ENCODE measurements at regions not wholly inside any gene's neighbourhood (a gene's known extent, or its start where the extent isn't known, plus 50 kb on each side); places are given as distances from the start of the nearest gene placed in this dataset.

DNA sequence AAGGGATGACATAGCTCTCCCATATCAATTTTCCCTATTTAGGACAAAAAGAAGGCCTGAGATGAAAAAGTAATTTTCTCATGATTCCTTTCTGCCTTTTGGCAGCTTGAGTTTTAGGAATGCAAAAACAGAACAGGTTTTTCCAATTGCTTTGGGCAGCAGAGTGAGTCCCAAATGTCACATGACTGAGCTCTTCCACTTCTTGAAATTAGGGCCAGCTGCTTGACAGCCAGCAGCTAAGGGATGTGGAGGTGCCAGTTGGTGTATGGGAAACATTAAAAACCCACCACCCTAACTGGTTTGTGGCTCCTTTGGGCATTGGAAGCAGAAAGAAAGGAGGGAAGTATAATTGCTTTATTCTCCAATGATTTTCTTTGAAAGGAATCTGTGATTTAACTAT lies 133.8 kb upstream of the FAM20A start:
- TF ChIP-seq TAF1 (IDR thresholded peaks at IDR 0.05; ENCODE audit: low read depth) (no peak), TCF12 (IDR thresholded peaks at IDR 0.05; ENCODE audit: low read depth) (no peak), MAX (IDR thresholded peaks at IDR 0.05) (no peak), FOXM1 (IDR thresholded peaks at IDR 0.05; ENCODE audit: borderline replicate concordance, low read depth) (no peak), YY1 (IDR thresholded peaks at IDR 0.05; ENCODE audit: low read depth) (no peak), NFIC (IDR thresholded peaks at IDR 0.05) (no peak), CREB1 (IDR thresholded peaks at IDR 0.05; ENCODE audit: low read depth) (no peak), USF1 (IDR thresholded peaks at IDR 0.05) (no peak), EGR1 (IDR thresholded peaks at IDR 0.05) (no peak), ZBTB7A (IDR thresholded peaks at IDR 0.05; ENCODE audit: low read depth) (no peak)
- TF ChIP-seq, protein P1, sequence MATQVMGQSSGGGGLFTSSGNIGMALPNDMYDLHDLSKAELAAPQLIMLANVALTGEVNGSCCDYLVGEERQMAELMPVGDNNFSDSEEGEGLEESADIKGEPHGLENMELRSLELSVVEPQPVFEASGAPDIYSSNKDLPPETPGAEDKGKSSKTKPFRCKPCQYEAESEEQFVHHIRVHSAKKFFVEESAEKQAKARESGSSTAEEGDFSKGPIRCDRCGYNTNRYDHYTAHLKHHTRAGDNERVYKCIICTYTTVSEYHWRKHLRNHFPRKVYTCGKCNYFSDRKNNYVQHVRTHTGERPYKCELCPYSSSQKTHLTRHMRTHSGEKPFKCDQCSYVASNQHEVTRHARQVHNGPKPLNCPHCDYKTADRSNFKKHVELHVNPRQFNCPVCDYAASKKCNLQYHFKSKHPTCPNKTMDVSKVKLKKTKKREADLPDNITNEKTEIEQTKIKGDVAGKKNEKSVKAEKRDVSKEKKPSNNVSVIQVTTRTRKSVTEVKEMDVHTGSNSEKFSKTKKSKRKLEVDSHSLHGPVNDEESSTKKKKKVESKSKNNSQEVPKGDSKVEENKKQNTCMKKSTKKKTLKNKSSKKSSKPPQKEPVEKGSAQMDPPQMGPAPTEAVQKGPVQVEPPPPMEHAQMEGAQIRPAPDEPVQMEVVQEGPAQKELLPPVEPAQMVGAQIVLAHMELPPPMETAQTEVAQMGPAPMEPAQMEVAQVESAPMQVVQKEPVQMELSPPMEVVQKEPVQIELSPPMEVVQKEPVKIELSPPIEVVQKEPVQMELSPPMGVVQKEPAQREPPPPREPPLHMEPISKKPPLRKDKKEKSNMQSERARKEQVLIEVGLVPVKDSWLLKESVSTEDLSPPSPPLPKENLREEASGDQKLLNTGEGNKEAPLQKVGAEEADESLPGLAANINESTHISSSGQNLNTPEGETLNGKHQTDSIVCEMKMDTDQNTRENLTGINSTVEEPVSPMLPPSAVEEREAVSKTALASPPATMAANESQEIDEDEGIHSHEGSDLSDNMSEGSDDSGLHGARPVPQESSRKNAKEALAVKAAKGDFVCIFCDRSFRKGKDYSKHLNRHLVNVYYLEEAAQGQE (IDR thresholded peaks at IDR 0.05; ENCODE audit: low read depth) = no peak

GRCh38 chr17:68734187-68734900 lies 133.2 kb upstream of the FAM20A start:
- TF ChIP-seq, protein P1 (IDR thresholded peaks at IDR 0.05; ENCODE audit: low read depth) = no peak
- TF ChIP-seq TAF1 (IDR thresholded peaks at IDR 0.05; ENCODE audit: low read depth) = no peak
- TF ChIP-seq YY1 (IDR thresholded peaks at IDR 0.05; ENCODE audit: low read depth) = no peak
- TF ChIP-seq TEAD4 (IDR thresholded peaks at IDR 0.05) = no peak
- no peak for TF ChIP-seq CREB1 (IDR thresholded peaks at IDR 0.05; ENCODE audit: low read depth)
- TF ChIP-seq RAD21 (IDR thresholded peaks at IDR 0.05; ENCODE audit: low read depth) = no peak
- TF ChIP-seq USF1 (IDR thresholded peaks at IDR 0.05) = no peak
- no peak for TF ChIP-seq NFIC (IDR thresholded peaks at IDR 0.05)
- TF ChIP-seq EP300 (IDR thresholded peaks at IDR 0.05; ENCODE audit: borderline replicate concordance) = no peak

- TF ChIP-seq YY1 (IDR thresholded peaks at IDR 0.05; ENCODE audit: low read depth) = no peak
- no peak for TF ChIP-seq ZBTB7A (IDR thresholded peaks at IDR 0.05; ENCODE audit: low read depth)
- no peak for TF ChIP-seq USF1 (IDR thresholded peaks at IDR 0.05)
- TF ChIP-seq EGR1 (IDR thresholded peaks at IDR 0.05) = no peak
- TF ChIP-seq FOXM1 (IDR thresholded peaks at IDR 0.05; ENCODE audit: borderline replicate concordance, low read depth) = no peak
- TF ChIP-seq TAF1 (IDR thresholded peaks at IDR 0.05; ENCODE audit: low read depth) = no peak
- TF ChIP-seq TCF12 (IDR thresholded peaks at IDR 0.05; ENCODE audit: low read depth) = no peak
- no peak for TF ChIP-seq CREB1 (IDR thresholded peaks at IDR 0.05; ENCODE audit: low read depth)
- TF ChIP-seq EP300 (IDR thresholded peaks at IDR 0.05; ENCODE audit: borderline replicate concordance) = no peak
- TF ChIP-seq TEAD4 (IDR thresholded peaks at IDR 0.05) = no peak
- TF ChIP-seq RAD21 (IDR thresholded peaks at IDR 0.05; ENCODE audit: low read depth) = no peak
- TF ChIP-seq, protein P1 (IDR thresholded peaks at IDR 0.05; ENCODE audit: low read depth) = no peak
- no peak for TF ChIP-seq CEBPB (IDR thresholded peaks at IDR 0.05)
- no peak for TF ChIP-seq NFIC (IDR thresholded peaks at IDR 0.05)
- no peak for TF ChIP-seq MAX (IDR thresholded peaks at IDR 0.05)
Observed at GRCh38 chr17:68733241-68734176, 132.3 kb upstream of the FAM20A start.

Data from Ishikawa (cell line).